KMS-11 (cell line): ENCODE measurements at regions not wholly inside any gene's neighbourhood (a gene's known extent, or its start where the extent isn't known, plus 50 kb on each side); places are given as distances from the start of the nearest gene placed in this dataset.
"Not testable (repeated sequence)": the region's sequence is repeated elsewhere in the genome, so short reads cannot be mapped to it uniquely, and the experiment has no call there.

Experiments used
- H2AFZ ChIP-seq: fragments of 200-600 bp; sonication (generic); 2 replicates; pipeline ENCODE4 v1.6.1; 2016; ENCODE audit warnings: antibody characterized with exemption, mixed run types, low read depth
- H3K27ac ChIP-seq: fragments of 200-600 bp; sonication (generic); 2 replicates; pipeline ENCODE4 v1.6.1; 2016; ENCODE audit warnings: mild to moderate bottlenecking, mixed run types
- H3K27me3 ChIP-seq: fragments of 200-600 bp; sonication (generic); 2 replicates; pipeline ENCODE4 v1.6.1; 2017; ENCODE audit warnings: mild to moderate bottlenecking, low read depth, mixed run types, moderate library complexity; ENCODE audit not compliant: insufficient read depth
- H3K36me3 ChIP-seq: fragments of 200-600 bp; sonication (generic); 2 replicates; pipeline ENCODE4 v1.6.1; 2017; ENCODE audit warnings: mild to moderate bottlenecking, mixed run types; ENCODE audit not compliant: insufficient read depth
- H3K4me1 ChIP-seq: fragments of 200-600 bp; sonication (generic); 2 replicates; pipeline ENCODE4 v1.6.1; 2016; ENCODE audit warnings: mild to moderate bottlenecking, low read depth, mixed run types; ENCODE audit not compliant: poor library complexity, severe bottlenecking
- H3K4me2 ChIP-seq: fragments of 200-600 bp; sonication (generic); 2 replicates; pipeline ENCODE4 v1.7.0; 2016; ENCODE audit warnings: mild to moderate bottlenecking, mixed run types
- H3K4me3 ChIP-seq: fragments of 200-600 bp; sonication (generic); IDR thresholded peaks from 2 replicates; pipeline ENCODE4 v1.6.1; 2017; ENCODE audit warnings: low read depth, low read length, mixed read lengths; ENCODE audit not compliant: insufficient read depth
- H3K79me2 ChIP-seq: fragments of 200-600 bp; sonication (generic); 2 replicates; pipeline ENCODE4 v1.6.1; 2016; ENCODE audit warnings: low read depth, mixed run types; ENCODE audit not compliant: insufficient read depth
- H3K9ac ChIP-seq: fragments of 200-600 bp; sonication (generic); 2 replicates; pipeline ENCODE4 v1.6.1; 2016; ENCODE audit warnings: mild to moderate bottlenecking, mixed run types
- H4K20me1 ChIP-seq: fragments of 200-600 bp; sonication (generic); 2 replicates; pipeline ENCODE4 v1.6.1; 2016; ENCODE audit warnings: mild to moderate bottlenecking, mixed run types; ENCODE audit not compliant: insufficient read depth
- CTCF ChIP-seq: fragments of 200-600 bp; sonication (generic); conservative IDR thresholded peaks from 2 replicates; pipeline ENCODE4 v1.6.1; 2017; ENCODE audit warnings: low read depth, mild to moderate bottlenecking, antibody characterized with exemption, low read length, moderate library complexity, mixed read lengths

GRCh38 chr22:26838471-26838825, 181.1 kb downstream of the MIAT start:
- H3K4me1 ChIP-seq: no peaks in the 10 kb centered on the region
- no peak overlapping the region for H3K9ac ChIP-seq
- H3K79me2 ChIP-seq: no peaks in the 10 kb centered on the region
- no peaks in the 10 kb centered on the region for H3K36me3 ChIP-seq
- no peak overlapping the region for H2AFZ ChIP-seq
- H3K27ac ChIP-seq: no peak overlapping the region
- H3K4me2 ChIP-seq: no peak overlapping the region
- no peak for TF ChIP-seq CTCF
- no peak overlapping the region for H3K4me3 ChIP-seq
- H3K27me3 ChIP-seq: no peaks in the 10 kb centered on the region
- no peaks in the 10 kb centered on the region for H4K20me1 ChIP-seq

- Histone ChIP-seq H3K4me3 (no peak overlapping the region), H3K36me3 (no peaks in the 10 kb centered on the region), H2AFZ (no peak overlapping the region), H3K4me1 (no peaks in the 10 kb centered on the region), H3K9ac (no peak overlapping the region), H3K79me2 (no peaks in the 10 kb centered on the region), H3K27ac (no peak overlapping the region), H4K20me1 (no peaks in the 10 kb centered on the region), H3K4me2 (no peak overlapping the region), H3K27me3 (no peaks in the 10 kb centered on the region)
- no peak for TF ChIP-seq CTCF
These were observed 181.8 kb downstream of the MIAT start for GRCh38 chr22:26839216-26839615.

GRCh38 chr22:26840770-26841169, 183.4 kb downstream of the MIAT start:
- H3K27me3 ChIP-seq, H3K9ac ChIP-seq, H3K36me3 ChIP-seq, H3K79me2 ChIP-seq, H3K4me1 ChIP-seq, H4K20me1 ChIP-seq, H2AFZ ChIP-seq, H3K4me2 ChIP-seq, H3K27ac ChIP-seq, H3K4me3 ChIP-seq: not testable (repeated sequence)

DNA sequence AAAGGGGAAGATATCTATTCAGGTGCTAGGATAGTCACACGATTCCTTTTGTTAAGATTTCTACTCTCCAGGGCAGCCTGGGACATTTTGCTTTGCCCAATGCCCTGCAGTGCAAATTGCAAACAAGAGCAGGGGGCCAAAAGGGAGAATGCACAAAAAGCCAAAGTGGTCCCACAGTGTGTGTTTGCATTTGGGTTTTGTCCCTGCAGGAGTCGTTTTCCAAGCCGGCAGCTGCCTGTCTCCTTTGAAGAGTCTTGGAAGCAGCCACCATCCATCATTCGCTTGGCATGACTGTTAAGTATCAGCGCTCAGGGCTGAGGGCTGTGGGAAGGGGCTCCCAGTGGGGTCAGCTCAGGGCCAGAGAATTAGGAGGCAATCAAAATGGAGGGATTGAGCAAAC, 184.7 kb downstream of the MIAT start:
- H4K20me1 ChIP-seq: no peaks in the 10 kb centered on the region
- H3K4me1 ChIP-seq: no peaks in the 10 kb centered on the region
- no peak for TF ChIP-seq CTCF
- no peak overlapping the region for H3K27ac ChIP-seq
- no peak overlapping the region for H2AFZ ChIP-seq
- H3K4me3 ChIP-seq: no peak overlapping the region
- H3K4me2 ChIP-seq: no peak overlapping the region
- no peaks in the 10 kb centered on the region for H3K79me2 ChIP-seq
- H3K27me3 ChIP-seq: no peaks in the 10 kb centered on the region
- no peaks in the 10 kb centered on the region for H3K36me3 ChIP-seq
- H3K9ac ChIP-seq: no peak overlapping the region

GRCh38 chr22:26845021-26845743, 187.8 kb downstream of the MIAT start:
- Histone ChIP-seq H3K27me3 (no peaks in the 10 kb centered on the region), H3K27ac (no peak overlapping the region), H3K4me2 (no peak overlapping the region), H4K20me1 (no peaks in the 10 kb centered on the region), H3K4me1 (no peaks in the 10 kb centered on the region), H3K36me3 (no peaks in the 10 kb centered on the region), H2AFZ (no peak overlapping the region), H3K79me2 (no peaks in the 10 kb centered on the region), H3K4me3 (no peak overlapping the region), H3K9ac (no peak overlapping the region)
- TF ChIP-seq CTCF: no peak
